ENCODE measurements at regions not wholly inside any gene's neighbourhood (a gene's known extent, or its start where the extent isn't known, plus 50 kb on each side); places are given as distances from the start of the nearest gene placed in this dataset.
"Not testable (repeated sequence)": the region's sequence is repeated elsewhere in the genome, so short reads cannot be mapped to it uniquely, and the experiment has no call there.

GRCh38 chr1:238334170-238334569, 443.4 kb upstream of the ZP4 start:
- no peak for DNase-seq

- DNase-seq = no peak
Observed at GRCh38 chr1:238331557-238331956, 440.8 kb upstream of the ZP4 start.

- no peak for DNase-seq
Observed at GRCh38 chr1:238329671-238330070, 438.9 kb upstream of the ZP4 start.

- DNase-seq = not testable (repeated sequence)
Observed at GRCh38 chr1:238327033-238327432, 436.3 kb upstream of the ZP4 start.

GRCh38 chr1:238326479-238326878, 435.8 kb upstream of the ZP4 start:
- not testable (repeated sequence) for DNase-seq

- DNase-seq = no peak
Observed at GRCh38 chr1:238324211-238324864, 433.6 kb upstream of the ZP4 start.

GRCh38 chr1:238323490-238323889, 432.8 kb upstream of the ZP4 start:
- no peak for DNase-seq

GRCh38 chr1:238319957-238320356, 429.2 kb upstream of the ZP4 start:
- no peak for DNase-seq

GRCh38 chr1:238318294-238319110, 427.8 kb upstream of the ZP4 start:
- DNase-seq = no peak

GRCh38 chr1:238312969-238313368, 422.2 kb upstream of the ZP4 start:
- DNase-seq = no peak

GRCh38 chr1:238306411-238306810, 415.7 kb upstream of the ZP4 start:
- DNase-seq = no peak

GRCh38 chr1:238302646-238303045, 411.9 kb upstream of the ZP4 start:
- DNase-seq = no peak

- DNase-seq = no peak
Observed at GRCh38 chr1:238296371-238296770, 405.6 kb upstream of the ZP4 start.

GRCh38 chr1:238293075-238293474, 402.4 kb upstream of the ZP4 start:
- DNase-seq = no peak

- no peak for DNase-seq
Observed at GRCh38 chr1:238281418-238281817, 390.7 kb upstream of the ZP4 start.

- DNase-seq = no peak
Observed at GRCh38 chr1:238279694-238280380, 389.1 kb upstream of the ZP4 start.

- no peak for DNase-seq
Observed at GRCh38 chr1:238272145-238272544, 381.4 kb upstream of the ZP4 start.

GRCh38 chr1:238265866-238266265, 375.1 kb upstream of the ZP4 start:
- DNase-seq = no peak

GRCh38 chr1:238264951-238265350, 374.2 kb upstream of the ZP4 start:
- DNase-seq = no peak

- no peak for DNase-seq
Observed at GRCh38 chr1:238258510-238258909, 367.8 kb upstream of the ZP4 start.

- DNase-seq = no peak
Observed at GRCh38 chr1:238257018-238257621, 366.4 kb upstream of the ZP4 start.

GRCh38 chr1:238254935-238255334, 364.2 kb upstream of the ZP4 start:
- DNase-seq = no peak

- DNase-seq = peak in 1 of 2 experiments; percentile 28
Observed at GRCh38 chr1:238252033-238252802, 361.5 kb upstream of the ZP4 start.
